VCaP (cell line): ENCODE measurements at regions not wholly inside any gene's neighbourhood (a gene's known extent, or its start where the extent isn't known, plus 50 kb on each side); places are given as distances from the start of the nearest gene placed in this dataset.

Experiments used
- H3K27ac ChIP-seq: fragments of 450-650 bp; 2 replicates; pipeline ENCODE4 v1.5.1; 2017
- CTCF ChIP-seq: fragments of 450-650 bp; conservative IDR thresholded peaks from 2 replicates; pipeline ENCODE4 v1.5.1; 2017; ENCODE audit warnings: mild to moderate bottlenecking, moderate library complexity

- TF ChIP-seq CTCF, result no peak
- no peak overlapping the region for H3K27ac ChIP-seq
Observed at GRCh38 chr2:145511946-145512345, 992.0 kb upstream of the ZEB2 start.

GRCh38 chr2:145503511-145503910 lies 983.6 kb upstream of the ZEB2 start:
- no peak overlapping the region for H3K27ac ChIP-seq
- TF ChIP-seq CTCF, result no peak

- no peak overlapping the region for H3K27ac ChIP-seq
- no peak for TF ChIP-seq CTCF
Observed at GRCh38 chr2:145501920-145502319, 982.0 kb upstream of the ZEB2 start.

- TF ChIP-seq CTCF, result no peak
- no peak overlapping the region for H3K27ac ChIP-seq
Observed at GRCh38 chr2:145495590-145495989, 975.7 kb upstream of the ZEB2 start.

GRCh38 chr2:145494441-145494840 lies 974.5 kb upstream of the ZEB2 start:
- H3K27ac ChIP-seq, result no peak overlapping the region
- no peak for TF ChIP-seq CTCF

GRCh38 chr2:145488571-145488970 lies 968.7 kb upstream of the ZEB2 start:
- no peak overlapping the region for H3K27ac ChIP-seq
- no peak for TF ChIP-seq CTCF

GRCh38 chr2:145484448-145485097 lies 964.7 kb upstream of the ZEB2 start:
- peak; percentile 58 for TF ChIP-seq CTCF
- H3K27ac ChIP-seq, result no peak overlapping the region
